GM06990 (cell line): ENCODE measurements at regions not wholly inside any gene's neighbourhood (a gene's known extent, or its start where the extent isn't known, plus 50 kb on each side); places are given as distances from the start of the nearest gene placed in this dataset.

Experiments used
- DNase-seq: peaks from one replicate; pipeline ENCODE4 v3.0.0-alpha.2; 2011; ENCODE audit not compliant: insufficient read length; ENCODE audit errors: extremely low read depth
- H3K27me3 ChIP-seq: replicated peaks from 2 replicates; pipeline ENCODE4 v1.6.0; 2011; ENCODE audit warnings: low read length; ENCODE audit not compliant: control insufficient read depth, insufficient read depth
- H3K36me3 ChIP-seq: 2 replicates; pipeline ENCODE4 v1.5.1; 2011; ENCODE audit warnings: low read length; ENCODE audit not compliant: control insufficient read depth, insufficient read depth
- H3K4me3 ChIP-seq: replicated peaks from 2 replicates; pipeline ENCODE4 v1.5.1; 2011; ENCODE audit warnings: low read depth, mild to moderate bottlenecking, control low read depth, low read length
- TF ChIP-seq, protein P1 (sequence below): IDR thresholded peaks from 2 replicates; pipeline ENCODE4 v1.5.1; 2011; ENCODE audit warnings: low read length, control low read depth, mild to moderate bottlenecking, inconsistent platforms; ENCODE audit not compliant: insufficient read depth, poor library complexity, severe bottlenecking

DNA sequence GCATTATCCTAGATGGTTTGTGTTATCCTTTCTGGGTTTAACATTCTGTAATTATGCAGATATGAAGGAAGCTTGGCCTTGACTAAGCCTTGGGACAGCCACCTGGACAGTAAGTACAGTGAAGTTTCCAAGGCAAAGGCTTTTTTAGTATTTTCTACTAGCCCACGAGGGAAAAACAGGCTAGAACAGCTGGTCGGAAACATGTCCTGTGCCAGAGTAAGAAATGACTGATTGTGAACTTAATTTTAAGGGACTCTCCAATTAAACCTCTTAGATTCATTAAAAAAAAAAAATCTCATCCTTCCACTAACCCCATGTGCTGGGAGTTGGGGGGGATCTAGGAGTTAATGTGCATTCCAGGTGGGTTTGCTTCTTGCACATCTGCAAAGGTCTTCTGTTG is 720.8 kb downstream of the SLC4A3 start:
- no peak overlapping the region for H3K4me3 ChIP-seq
- TF ChIP-seq, protein P1, sequence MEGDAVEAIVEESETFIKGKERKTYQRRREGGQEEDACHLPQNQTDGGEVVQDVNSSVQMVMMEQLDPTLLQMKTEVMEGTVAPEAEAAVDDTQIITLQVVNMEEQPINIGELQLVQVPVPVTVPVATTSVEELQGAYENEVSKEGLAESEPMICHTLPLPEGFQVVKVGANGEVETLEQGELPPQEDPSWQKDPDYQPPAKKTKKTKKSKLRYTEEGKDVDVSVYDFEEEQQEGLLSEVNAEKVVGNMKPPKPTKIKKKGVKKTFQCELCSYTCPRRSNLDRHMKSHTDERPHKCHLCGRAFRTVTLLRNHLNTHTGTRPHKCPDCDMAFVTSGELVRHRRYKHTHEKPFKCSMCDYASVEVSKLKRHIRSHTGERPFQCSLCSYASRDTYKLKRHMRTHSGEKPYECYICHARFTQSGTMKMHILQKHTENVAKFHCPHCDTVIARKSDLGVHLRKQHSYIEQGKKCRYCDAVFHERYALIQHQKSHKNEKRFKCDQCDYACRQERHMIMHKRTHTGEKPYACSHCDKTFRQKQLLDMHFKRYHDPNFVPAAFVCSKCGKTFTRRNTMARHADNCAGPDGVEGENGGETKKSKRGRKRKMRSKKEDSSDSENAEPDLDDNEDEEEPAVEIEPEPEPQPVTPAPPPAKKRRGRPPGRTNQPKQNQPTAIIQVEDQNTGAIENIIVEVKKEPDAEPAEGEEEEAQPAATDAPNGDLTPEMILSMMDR = no peak
- no peak for DNase-seq
- H3K36me3 ChIP-seq = no peaks in the 10 kb centered on the region
- no peaks in the 10 kb centered on the region for H3K27me3 ChIP-seq

DNA sequence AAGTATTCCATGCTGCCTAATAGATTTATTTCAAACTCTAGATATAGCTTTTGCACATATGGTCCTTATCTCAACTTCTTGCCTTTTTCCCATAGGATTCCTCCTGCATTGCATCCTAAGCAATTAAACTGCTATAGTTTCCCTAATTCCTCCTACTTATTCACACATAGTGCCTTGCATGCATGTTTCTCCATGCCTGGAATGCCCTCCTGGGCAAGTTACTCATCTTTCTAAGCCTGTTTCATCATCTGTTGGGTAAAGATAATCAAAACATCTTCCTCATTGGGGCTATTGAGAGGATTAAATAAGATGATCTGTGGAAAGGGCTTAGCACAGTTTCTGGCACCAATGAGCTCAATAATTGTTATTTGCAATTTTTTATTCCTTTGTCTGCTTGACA is 726.5 kb downstream of the SLC4A3 start:
- H3K36me3 ChIP-seq = no peaks in the 10 kb centered on the region
- no peak overlapping the region for H3K4me3 ChIP-seq
- no peak for DNase-seq
- TF ChIP-seq, protein P1 = no peak
- H3K27me3 ChIP-seq = no peaks in the 10 kb centered on the region

DNA sequence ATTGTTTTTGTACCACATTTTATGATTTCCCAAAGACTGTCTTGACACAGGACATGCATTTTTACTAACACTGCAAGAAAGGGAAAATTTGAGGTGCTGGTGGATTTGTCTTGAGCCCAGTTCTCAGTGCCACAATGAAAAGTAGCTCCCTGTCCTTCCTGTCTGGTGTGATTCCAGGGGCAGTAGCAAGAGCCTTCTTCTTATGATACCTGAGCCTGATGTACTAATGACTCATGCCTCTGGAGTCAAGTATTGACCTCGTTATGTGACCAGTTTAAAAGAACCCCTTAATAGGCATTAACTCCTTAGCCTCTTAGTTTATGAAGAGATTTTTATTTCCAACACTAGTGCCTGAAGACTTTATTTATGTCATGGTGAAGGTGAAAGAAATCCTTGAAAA is 728.6 kb downstream of the SLC4A3 start:
- TF ChIP-seq, protein P1 = no peak
- no peak overlapping the region for H3K4me3 ChIP-seq
- H3K36me3 ChIP-seq = no peaks in the 10 kb centered on the region
- H3K27me3 ChIP-seq = no peaks in the 10 kb centered on the region
- no peak for DNase-seq

GRCh38 chr2:220365023-220365422 is 737.6 kb downstream of the SLC4A3 start:
- DNase-seq = no peak
- H3K4me3 ChIP-seq = no peak overlapping the region
- H3K36me3 ChIP-seq = no peaks in the 10 kb centered on the region
- TF ChIP-seq, protein P1 = no peak
- H3K27me3 ChIP-seq = no peaks in the 10 kb centered on the region

DNA sequence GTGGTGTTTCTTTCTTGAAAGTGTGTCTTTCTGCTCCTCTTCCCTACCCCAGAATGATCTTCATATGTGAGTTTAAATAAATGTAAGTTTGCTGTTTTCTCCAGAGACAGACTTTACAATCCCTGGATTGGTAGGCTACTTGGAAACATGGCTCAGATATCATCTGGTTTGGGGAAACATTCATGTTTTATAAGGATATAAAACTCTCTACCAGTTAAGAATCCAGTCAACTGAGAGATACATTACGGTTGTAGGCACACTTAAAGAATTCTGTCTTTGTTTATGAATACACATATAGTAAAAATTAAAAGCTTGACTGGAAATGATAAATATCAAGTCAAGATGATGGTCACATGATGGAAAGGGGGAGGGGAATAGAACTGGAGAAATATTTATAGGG is 739.3 kb downstream of the SLC4A3 start:
- DNase-seq = no peak
- no peaks in the 10 kb centered on the region for H3K36me3 ChIP-seq

DNA sequence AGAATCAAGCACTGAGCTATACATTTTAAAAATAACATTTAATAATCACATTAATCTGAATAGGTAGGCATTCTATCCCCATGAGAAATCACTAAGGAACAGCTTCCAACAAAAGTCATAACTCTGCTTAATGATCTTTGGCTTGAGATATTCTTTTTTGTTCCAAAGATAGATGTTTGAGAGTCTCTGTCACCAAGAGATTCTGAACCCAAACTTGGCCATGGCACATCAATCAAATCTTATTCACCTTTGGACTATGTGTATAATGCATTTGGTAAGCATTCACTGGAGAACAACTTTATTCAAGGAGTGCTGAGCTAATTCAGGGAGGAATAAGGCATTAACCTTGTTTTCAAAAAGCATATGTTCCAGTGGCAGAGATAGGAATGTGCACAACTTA is 743.3 kb downstream of the SLC4A3 start:
- TF ChIP-seq, protein P1 = no peak
- H3K27me3 ChIP-seq = no peaks in the 10 kb centered on the region
- no peak overlapping the region for H3K4me3 ChIP-seq
- no peaks in the 10 kb centered on the region for H3K36me3 ChIP-seq
- no peak for DNase-seq

More for the DNA sequence above, 739.3 kb downstream of the SLC4A3 start:
- TF ChIP-seq, protein P1 = no peak
- H3K27me3 ChIP-seq = no peaks in the 10 kb centered on the region
- no peak overlapping the region for H3K4me3 ChIP-seq
